A673 (cell line): ENCODE measurements at regions not wholly inside any gene's neighbourhood (a gene's known extent, or its start where the extent isn't known, plus 50 kb on each side); places are given as distances from the start of the nearest gene placed in this dataset.

Source experiments
- CTCF ChIP-seq: fragments of 300-800, 200-600 bp; sonication (generic); conservative IDR thresholded peaks from 2 replicates; pipeline ENCODE4 v1.5.1; 2017; ENCODE audit warnings: low read depth, mild to moderate bottlenecking, antibody characterized with exemption, low read length, moderate library complexity, mixed read lengths
- EZH2 ChIP-seq: fragments of 200-600 bp; sonication (generic); IDR thresholded peaks from 2 replicates; pipeline ENCODE4 v1.6.1; 2017; ENCODE audit warnings: borderline replicate concordance, low read depth, mild to moderate bottlenecking, mixed read lengths, antibody characterized with exemption, low read length; ENCODE audit not compliant: poor library complexity, severe bottlenecking

- TF ChIP-seq CTCF: no peak
- no peak for TF ChIP-seq EZH2
Observed at GRCh38 chr4:138572007-138572406, 329.9 kb upstream of the SLC7A11 start.
